NCI-H526 treated with DMSO at 0.1 percent for 48 hours (cell line): ENCODE measurements at regions not wholly inside any gene's neighbourhood (a gene's known extent, or its start where the extent isn't known, plus 50 kb on each side); places are given as distances from the start of the nearest gene placed in this dataset.

ENCODE experiments used
- DNase-seq: peaks from one replicate; lab custom pipeline; 2025; lab: John Stamatoyannopoulos, UW

GRCh38 chr1:214205053-214205452 is 75.9 kb upstream of the SMYD2 start:
- no peak for DNase-seq

- no peak for DNase-seq
These were observed 72.5 kb upstream of the SMYD2 start for GRCh38 chr1:214208460-214208859.

DNA sequence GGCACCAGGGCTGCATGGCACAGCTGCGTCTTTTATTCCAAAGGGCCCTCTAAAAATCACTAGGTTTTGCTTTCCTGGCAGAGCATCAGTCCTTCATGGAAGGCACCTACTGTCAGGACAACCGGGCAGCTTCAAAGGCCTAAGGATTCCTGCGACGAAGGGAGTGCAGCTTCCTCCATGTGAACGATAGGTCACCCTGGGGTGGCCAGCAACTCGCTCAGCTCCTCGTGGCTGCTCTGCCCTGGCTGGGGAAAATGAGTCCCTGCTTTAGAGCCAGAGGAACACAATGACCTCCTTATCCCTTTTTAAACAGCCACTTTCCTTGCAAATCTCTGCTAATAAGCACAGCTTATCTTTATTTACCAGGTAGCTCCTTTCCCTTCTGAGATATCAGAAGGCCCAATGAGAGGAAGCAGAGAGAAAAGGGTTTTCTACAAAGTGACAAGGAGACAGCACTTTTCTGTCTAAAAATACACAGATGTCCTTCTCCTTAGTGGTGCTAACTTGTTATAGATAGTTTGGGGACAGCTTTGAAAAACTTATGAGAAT is 71.6 kb upstream of the SMYD2 start:
- no peak for DNase-seq

- no peak for DNase-seq
These were observed 67.8 kb upstream of the SMYD2 start for GRCh38 chr1:214213136-214213535.

- no peak for DNase-seq
These were observed 66.1 kb upstream of the SMYD2 start for GRCh38 chr1:214214851-214215250.

DNA sequence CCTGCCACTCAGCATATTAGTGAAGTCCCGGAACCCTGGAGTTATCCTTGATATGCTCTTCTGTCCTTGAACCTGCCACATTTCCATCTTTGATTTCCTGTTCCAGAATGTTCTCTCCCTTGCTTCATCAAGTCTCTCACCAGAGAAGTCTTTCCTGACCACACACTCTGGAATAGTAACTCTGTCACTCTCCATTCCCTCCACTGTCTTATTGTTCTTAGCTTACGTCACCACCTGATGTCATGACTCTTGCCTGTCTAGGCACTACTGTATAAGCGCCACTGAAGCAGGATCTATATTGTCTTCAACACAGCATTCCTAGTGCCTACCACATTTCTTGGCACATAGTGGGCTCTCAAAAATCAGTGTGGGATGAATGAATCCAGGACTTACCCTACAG is 65.4 kb upstream of the SMYD2 start:
- DNase-seq = no peak

GRCh38 chr1:214216021-214216420 is 64.9 kb upstream of the SMYD2 start:
- no peak for DNase-seq

- no peak for DNase-seq
These were observed 64.2 kb upstream of the SMYD2 start for GRCh38 chr1:214216779-214217178.

- peak; percentile 45 for DNase-seq
These were observed 61.1 kb upstream of the SMYD2 start for GRCh38 chr1:214219902-214220301.

DNA sequence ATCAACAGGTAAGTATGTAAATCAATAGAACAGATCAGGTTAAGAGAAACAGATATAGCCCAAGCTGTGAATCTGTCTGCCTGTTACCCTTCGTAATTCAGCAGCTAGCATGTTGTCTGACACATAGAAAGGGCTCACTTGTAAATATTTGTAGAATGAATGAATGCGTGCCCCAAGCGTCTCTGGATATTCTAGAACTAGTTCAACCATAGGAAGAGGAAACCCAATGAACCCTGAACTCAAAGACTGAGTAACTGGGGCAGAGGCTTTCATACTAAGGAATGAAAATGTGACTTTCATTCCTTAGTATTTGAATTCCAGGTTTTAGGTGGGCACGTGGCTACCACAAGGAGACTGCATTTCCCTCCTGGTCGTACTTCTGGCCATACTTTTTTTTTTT is 60.1 kb upstream of the SMYD2 start:
- DNase-seq = no peak

- no peak for DNase-seq
These were observed 56.2 kb upstream of the SMYD2 start for GRCh38 chr1:214224611-214225354.

DNA sequence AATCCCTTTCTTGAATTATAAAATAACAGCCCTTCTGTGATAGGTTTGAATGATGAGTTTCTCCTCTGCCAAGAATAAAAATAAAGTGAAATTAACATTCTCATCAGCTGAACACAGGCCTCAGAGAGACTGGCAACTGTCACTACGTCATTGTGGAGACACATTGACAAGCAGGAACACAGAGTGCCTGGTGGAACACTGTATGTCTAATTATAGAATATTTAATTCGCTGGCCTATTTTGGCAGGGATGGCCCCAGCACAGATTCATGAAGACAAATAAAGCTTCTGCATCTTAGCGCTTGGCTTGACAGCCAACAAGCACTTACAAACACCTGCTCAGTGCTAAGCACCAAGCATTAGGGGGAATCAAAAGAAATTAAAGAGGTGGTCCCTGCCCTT is 52.0 kb upstream of the SMYD2 start:
- no peak for DNase-seq

- DNase-seq = no peak
These were observed 51.2 kb upstream of the SMYD2 start for GRCh38 chr1:214229736-214230135.
